Embryonic facial prominence (tissue), 1 donor: ENCODE measurements at regions not wholly inside any gene's neighbourhood (a gene's known extent, or its start where the extent isn't known, plus 50 kb on each side); places are given as distances from the start of the nearest gene placed in this dataset.

Experiments used
- DNase-seq: peaks from one replicate; pipeline ENCODE4 v3.0.0-alpha.2; 2016; ENCODE audit errors: extremely low spot score

DNA sequence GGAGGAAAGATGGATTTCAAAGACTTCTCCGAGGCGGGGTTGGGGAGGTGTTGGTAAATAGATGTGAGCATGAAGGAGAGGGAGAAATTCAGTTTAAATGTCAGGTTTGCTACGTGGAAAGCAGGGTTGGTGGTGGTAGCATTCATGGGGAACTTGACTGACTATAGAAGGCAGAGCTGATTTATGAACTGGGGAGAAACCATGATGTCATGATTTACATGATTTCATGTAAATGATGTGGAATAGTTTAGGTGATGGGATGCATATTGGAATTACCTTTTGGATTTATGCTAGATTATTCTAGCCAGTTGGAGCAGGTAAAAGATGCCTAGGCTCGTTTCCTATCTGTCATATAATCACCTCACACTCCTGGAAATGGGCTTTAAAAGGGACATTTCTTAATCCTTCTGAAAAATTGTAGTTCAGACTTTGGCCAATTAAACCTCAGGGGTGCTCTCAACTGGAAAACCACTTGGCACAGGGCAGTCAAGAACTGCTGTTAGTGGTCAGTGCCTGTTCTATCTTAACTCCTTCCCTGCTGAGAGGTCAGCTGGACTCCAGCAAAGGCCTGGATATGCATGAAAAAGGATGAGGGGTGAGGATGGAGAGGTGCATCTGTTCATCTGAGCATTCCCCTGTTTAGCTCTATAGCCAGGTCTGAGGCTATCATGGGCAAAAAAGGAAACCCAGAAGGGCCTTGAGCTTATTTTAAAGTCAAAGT is 50.1 kb upstream of the BASP1 start:
- DNase-seq: no peak
